Omental fat pad (tissue), 3 donors: ENCODE measurements at regions not wholly inside any gene's neighbourhood (a gene's known extent, or its start where the extent isn't known, plus 50 kb on each side); places are given as distances from the start of the nearest gene placed in this dataset.

ENCODE experiments used
- ATAC-seq: fragments of 150-250 bp; one replicate; pipeline ENCODE4 v1.9.1; 2016; ENCODE audit warnings: mild to moderate bottlenecking, moderate library complexity; ENCODE audit not compliant: low FRiP score
- DNase-seq: peaks from one replicate; pipeline ENCODE4 v3.0.0-alpha.2; 2019; ENCODE audit warnings: low spot score
- CTCF ChIP-seq, 3 donors: fragments of 450-650 bp; IDR thresholded peaks; one replicate each; pipeline ENCODE4 v1.5.1; 2016 to 2017; ENCODE audit warnings: antibody characterized with exemption in 3 of 3, mild to moderate bottlenecking in 3 of 3, moderate library complexity in 2 of 3

- TF ChIP-seq CTCF (IDR thresholded peaks at IDR 0.05): no peak
Measured at GRCh38 chr11:111067994-111068393, 177.5 kb upstream of the POU2AF2 start.

GRCh38 chr11:111066846-111067245 lies 178.7 kb upstream of the POU2AF2 start:
- no peak for ATAC-seq
- TF ChIP-seq CTCF (IDR thresholded peaks at IDR 0.05): no peak
- no peak for DNase-seq

More at GRCh38 chr11:111067994-111068393, 177.5 kb upstream of the POU2AF2 start:
- DNase-seq (no peak), ATAC-seq (no peak)

- TF ChIP-seq CTCF (IDR thresholded peaks at IDR 0.05): no peak
- no peak for ATAC-seq
- DNase-seq: no peak
Measured at GRCh38 chr11:111063726-111064517, 181.6 kb upstream of the POU2AF2 start.

GRCh38 chr11:111062420-111062819 lies 183.1 kb upstream of the POU2AF2 start:
- DNase-seq (no peak), ATAC-seq (no peak)
- TF ChIP-seq CTCF (IDR thresholded peaks at IDR 0.05): no peak

- no peak for TF ChIP-seq CTCF (IDR thresholded peaks at IDR 0.05)
- ATAC-seq (no peak), DNase-seq (no peak)
Measured at GRCh38 chr11:111059726-111060125, 185.8 kb upstream of the POU2AF2 start.

- TF ChIP-seq CTCF (IDR thresholded peaks at IDR 0.05): no peak
- ATAC-seq: no peak
- DNase-seq: no peak
Measured at GRCh38 chr11:111049131-111049530, 196.4 kb upstream of the POU2AF2 start.

GRCh38 chr11:111047374-111047773 lies 198.2 kb upstream of the POU2AF2 start:
- DNase-seq (no peak), ATAC-seq (no peak)
- no peak for TF ChIP-seq CTCF (IDR thresholded peaks at IDR 0.05)
